ENCODE measurements at regions not wholly inside any gene's neighbourhood (a gene's known extent, or its start where the extent isn't known, plus 50 kb on each side); places are given as distances from the start of the nearest gene placed in this dataset.

GRCh38 chr6:8914700-8915099 lies 479.4 kb upstream of the SLC35B3 start (continued):
- no peak for TF ChIP-seq CBX3 (IDR thresholded peaks at IDR 0.05; ENCODE audit: low read depth)

- no TSS peak for BruUV-seq (replicated peaks)
- DNase-seq (ENCODE audit: low read depth, low spot score) (no peak), ATAC-seq (no peak)
- H3K79me2 ChIP-seq (ENCODE audit: insufficient read depth, low read length) = no peaks in the 10 kb centered on the region
- ChIA-PET POLR2A (interaction anchor here (0.7 kb wide), 1 partner anchor 8 kb away, joined by 3 read pairs; no protein-coding TSS in a partner anchor), CTCF (no interaction called here), RAD21 (ENCODE audit: low non-redundant PET in 1 of 2, low total read pairs in 2 of 2, uncharacterized antibody in 2 of 2, unreplicated experiment in 2 of 2) (no interaction called here)
- intact Hi-C loops (cut with micrococcal nuclease) = no loop called here
- H3K27ac ChIP-seq (ENCODE audit: low read depth, low read length) = no peak overlapping the region
- no peak for TF ChIP-seq POLR2A (IDR thresholded peaks at IDR 0.05; ENCODE audit: borderline replicate concordance, extremely low read depth, insufficient read depth, insufficient read length)
- TF ChIP-seq EGR1 (IDR thresholded peaks at IDR 0.05; ENCODE audit: low read depth) = no peak
- TF ChIP-seq, protein P1, sequence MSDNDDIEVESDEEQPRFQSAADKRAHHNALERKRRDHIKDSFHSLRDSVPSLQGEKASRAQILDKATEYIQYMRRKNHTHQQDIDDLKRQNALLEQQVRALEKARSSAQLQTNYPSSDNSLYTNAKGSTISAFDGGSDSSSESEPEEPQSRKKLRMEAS (IDR thresholded peaks at IDR 0.05) = no peak
- no peak for TF ChIP-seq SRF (IDR thresholded peaks at IDR 0.05; ENCODE audit: low read depth)
- TF ChIP-seq, protein P2, sequence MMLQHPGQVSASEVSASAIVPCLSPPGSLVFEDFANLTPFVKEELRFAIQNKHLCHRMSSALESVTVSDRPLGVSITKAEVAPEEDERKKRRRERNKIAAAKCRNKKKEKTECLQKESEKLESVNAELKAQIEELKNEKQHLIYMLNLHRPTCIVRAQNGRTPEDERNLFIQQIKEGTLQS (IDR thresholded peaks at IDR 0.05) = no peak
- TF ChIP-seq FOSL1 (IDR thresholded peaks at IDR 0.05; ENCODE audit: low read depth) = no peak
- H3K27me3 ChIP-seq (ENCODE audit: insufficient read depth, low read length) = no peaks in the 10 kb centered on the region
- H2AFZ ChIP-seq (ENCODE audit: low read depth, low read length, poor library complexity, severe bottlenecking) = no peak overlapping the region
- H3K9me2 ChIP-seq (ENCODE audit: insufficient read depth) = no peaks in the 10 kb centered on the region
- no peak overlapping the region for H3K9ac ChIP-seq (ENCODE audit: low read length)
- no peaks in the 10 kb centered on the region for H3K36me3 ChIP-seq (ENCODE audit: control insufficient read depth in 1 of 2, insufficient read depth in 2 of 2, low read length in 2 of 2)
- H3K4me1 ChIP-seq (ENCODE audit: control insufficient read depth in 1 of 2, insufficient read depth in 2 of 2, low read length in 2 of 2) = no peaks in the 10 kb centered on the region
- no peaks in the 10 kb centered on the region for H4K20me1 ChIP-seq (ENCODE audit: insufficient read depth)
- H3K4me3 ChIP-seq (replicated peaks in 1 of 2; ENCODE audit: low read depth in 1 of 2, low read length in 2 of 2) = no peak overlapping the region
- peaks cover 0 to 7% of the 10 kb centered on the region in 2 experiments; a peak in 1 of 4 replicates for H3K9me3 ChIP-seq (ENCODE audit: control insufficient read depth in 1 of 2, insufficient read depth in 1 of 2, low read depth in 1 of 2, low read length in 2 of 2)
- no peak overlapping the region for H3K4me2 ChIP-seq (ENCODE audit: low read length)
Measured at GRCh38 chr6:8908638-8909037, 473.3 kb upstream of the SLC35B3 start.

DNA sequence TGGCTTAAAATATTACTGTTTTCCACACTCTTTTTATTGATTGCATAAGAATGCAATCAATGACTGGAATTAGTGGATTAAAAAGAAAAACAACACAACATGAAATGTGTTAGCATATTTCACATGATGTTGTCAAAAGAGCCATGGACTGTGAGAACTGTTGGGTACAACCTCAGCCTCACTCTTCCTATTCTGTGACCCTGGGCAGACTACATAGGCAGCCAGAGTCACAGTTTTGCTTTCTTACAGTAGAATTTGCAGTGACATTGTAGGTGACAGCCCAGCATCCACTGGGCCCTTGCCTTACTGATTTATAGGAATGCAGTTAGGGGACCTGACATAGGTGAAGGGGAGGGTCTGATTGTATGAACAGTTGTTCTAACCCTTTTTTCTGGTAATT lies 471.4 kb upstream of the SLC35B3 start:
- Histone ChIP-seq H3K36me3 (ENCODE audit: control insufficient read depth in 1 of 2, insufficient read depth in 2 of 2, low read length in 2 of 2) (no peaks in the 10 kb centered on the region), H3K9ac (ENCODE audit: low read length) (no peak overlapping the region), H2AFZ (ENCODE audit: low read depth, low read length, poor library complexity, severe bottlenecking) (no peak overlapping the region), H3K4me2 (ENCODE audit: low read length) (no peak overlapping the region), H3K9me3 (ENCODE audit: control insufficient read depth in 1 of 2, insufficient read depth in 1 of 2, low read depth in 1 of 2, low read length in 2 of 2) (no peaks in the 10 kb centered on the region), H3K4me3 (replicated peaks in 1 of 2; ENCODE audit: low read depth in 1 of 2, low read length in 2 of 2) (no peak overlapping the region), H3K9me2 (ENCODE audit: insufficient read depth) (no peaks in the 10 kb centered on the region), H3K27me3 (ENCODE audit: insufficient read depth, low read length) (no peaks in the 10 kb centered on the region), H3K4me1 (ENCODE audit: control insufficient read depth in 1 of 2, insufficient read depth in 2 of 2, low read length in 2 of 2) (no peaks in the 10 kb centered on the region), H3K79me2 (ENCODE audit: insufficient read depth, low read length) (no peaks in the 10 kb centered on the region), H4K20me1 (ENCODE audit: insufficient read depth) (no peaks in the 10 kb centered on the region), H3K27ac (ENCODE audit: low read depth, low read length) (no peak overlapping the region)
- no peak for ATAC-seq
- ChIA-PET RAD21 (ENCODE audit: low non-redundant PET in 1 of 2, low total read pairs in 2 of 2, uncharacterized antibody in 2 of 2, unreplicated experiment in 2 of 2) (no interaction called here), POLR2A (no interaction called here), CTCF (no interaction called here)
- BruUV-seq (replicated peaks) = no TSS peak
- DNase-seq (ENCODE audit: low read depth, low spot score) = no peak
- TF ChIP-seq, protein P1 (IDR thresholded peaks at IDR 0.05) = no peak
- TF ChIP-seq YY1 (IDR thresholded peaks at IDR 0.05; ENCODE audit: extremely low read depth, insufficient replicate concordance, low read depth, low read length) (no peak), POLR2AphosphoS5 (IDR thresholded peaks at IDR 0.05; ENCODE audit: low read depth, low read length) (no peak), SRF (IDR thresholded peaks at IDR 0.05; ENCODE audit: low read depth) (no peak), CEBPB (IDR thresholded peaks at IDR 0.05; ENCODE audit: low read depth) (no peak), EZH2phosphoT487 (IDR thresholded peaks at IDR 0.05; ENCODE audit: borderline replicate concordance) (no peak)
- intact Hi-C loops (cut with micrococcal nuclease) = no loop called here
